ENCODE measurements at regions not wholly inside any gene's neighbourhood (a gene's known extent, or its start where the extent isn't known, plus 50 kb on each side); places are given as distances from the start of the nearest gene placed in this dataset.
"Not testable (repeated sequence)": the region's sequence is repeated elsewhere in the genome, so short reads cannot be mapped to it uniquely, and the experiment has no call there.

DNA sequence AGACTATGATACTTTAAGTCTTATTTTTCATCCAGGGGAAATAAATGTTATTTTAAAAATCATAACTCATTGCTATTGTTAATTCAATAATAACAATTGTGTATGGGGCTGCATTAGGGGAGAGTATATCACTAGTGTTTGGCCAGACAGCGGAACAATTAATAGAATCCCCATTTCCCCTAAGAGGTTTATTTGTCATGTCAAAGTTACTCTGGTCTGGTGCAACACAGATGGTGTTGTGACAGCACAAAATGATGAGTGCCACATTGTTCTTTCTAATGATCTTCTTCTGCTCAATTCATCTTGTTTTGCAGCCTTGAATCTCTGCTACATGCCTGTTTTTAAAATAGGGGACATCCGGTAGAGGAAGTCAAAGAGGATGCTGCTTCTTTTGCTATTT is 351.6 kb downstream of the NSUN3 start:
- no peak for DNase-seq

DNA sequence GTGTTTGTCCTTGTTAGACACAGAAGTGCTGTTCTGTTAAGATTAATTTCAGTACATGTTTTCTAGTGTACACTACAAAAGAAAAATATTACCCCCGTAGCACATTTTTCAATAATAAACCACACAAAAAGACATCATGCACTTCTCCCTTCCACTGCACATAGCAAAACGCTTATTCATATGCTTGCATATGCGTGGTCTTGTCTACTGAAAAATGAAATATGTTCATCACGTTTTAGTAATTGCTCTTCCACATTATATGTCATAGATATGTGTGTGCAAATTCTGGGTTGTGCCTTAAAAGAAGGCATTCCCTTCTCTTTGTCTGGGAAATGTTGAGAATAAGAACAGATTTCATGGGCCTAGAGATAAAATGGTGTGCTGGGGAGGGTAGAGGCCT is 353.9 kb downstream of the NSUN3 start:
- no peak for DNase-seq

DNA sequence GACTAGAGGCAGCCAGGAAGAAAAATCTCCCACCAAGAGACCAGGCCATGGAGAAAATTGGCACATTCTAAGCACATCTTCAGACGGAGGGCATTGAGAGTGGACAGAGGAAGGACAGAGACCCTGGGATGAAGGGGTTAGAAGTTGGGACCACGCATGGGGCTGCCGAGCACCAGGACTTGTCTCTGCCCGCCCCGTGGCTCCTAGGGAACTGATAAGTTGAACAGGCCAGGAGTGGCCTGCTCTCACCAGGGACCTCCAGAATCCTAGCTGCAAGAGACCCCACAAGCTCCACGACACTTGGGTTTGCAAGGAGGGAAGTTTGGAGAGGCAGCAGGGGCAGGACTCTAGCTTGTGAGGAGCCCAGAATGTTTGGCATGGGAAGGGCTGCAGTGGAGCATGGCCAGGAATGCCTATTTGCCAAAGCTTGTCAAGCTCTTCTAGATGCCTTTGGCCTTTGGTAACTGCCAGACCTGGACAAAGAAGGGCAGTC is 355.1 kb downstream of the NSUN3 start:
- no peak for DNase-seq

- no peak for DNase-seq
Observed at GRCh38 chr3:94420931-94421330, 358.1 kb downstream of the NSUN3 start.

DNA sequence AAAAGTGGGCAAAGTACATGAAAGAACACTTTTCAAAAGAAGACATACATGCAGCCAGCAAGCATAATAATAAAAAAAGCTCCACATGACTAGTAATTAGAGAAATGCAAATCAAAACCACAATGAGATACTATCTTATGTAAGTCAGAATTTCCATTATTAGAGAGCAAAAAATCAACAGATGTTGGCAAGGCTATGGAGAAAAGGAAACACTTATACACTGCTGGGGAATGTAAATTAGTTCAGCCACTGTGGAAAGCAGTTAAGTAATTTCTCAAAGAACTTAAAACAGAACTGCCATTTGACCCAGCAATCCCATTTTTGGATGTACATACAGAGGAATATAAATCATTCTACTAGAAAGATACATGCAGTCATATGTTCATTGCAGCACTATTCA is 360.7 kb downstream of the NSUN3 start:
- DNase-seq = no peak

DNA sequence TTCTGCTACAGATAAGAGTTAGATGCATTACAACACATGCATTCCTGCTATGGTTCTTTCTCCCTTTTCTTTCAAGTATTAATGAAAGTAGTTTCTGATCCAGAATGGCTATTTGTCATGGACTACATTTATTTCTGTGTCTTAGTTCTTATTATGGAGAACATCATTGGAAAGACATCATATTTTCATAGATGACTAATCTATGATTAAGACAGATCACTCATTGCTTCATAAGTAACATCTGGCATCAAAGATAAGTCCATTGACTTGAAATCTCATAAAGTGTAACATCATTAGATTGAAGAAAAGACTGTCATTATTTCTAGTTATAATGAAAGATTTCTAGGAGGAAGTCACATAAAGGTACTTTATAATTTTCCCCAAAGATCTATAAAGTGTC is 366.7 kb downstream of the NSUN3 start:
- no peak for DNase-seq

DNA sequence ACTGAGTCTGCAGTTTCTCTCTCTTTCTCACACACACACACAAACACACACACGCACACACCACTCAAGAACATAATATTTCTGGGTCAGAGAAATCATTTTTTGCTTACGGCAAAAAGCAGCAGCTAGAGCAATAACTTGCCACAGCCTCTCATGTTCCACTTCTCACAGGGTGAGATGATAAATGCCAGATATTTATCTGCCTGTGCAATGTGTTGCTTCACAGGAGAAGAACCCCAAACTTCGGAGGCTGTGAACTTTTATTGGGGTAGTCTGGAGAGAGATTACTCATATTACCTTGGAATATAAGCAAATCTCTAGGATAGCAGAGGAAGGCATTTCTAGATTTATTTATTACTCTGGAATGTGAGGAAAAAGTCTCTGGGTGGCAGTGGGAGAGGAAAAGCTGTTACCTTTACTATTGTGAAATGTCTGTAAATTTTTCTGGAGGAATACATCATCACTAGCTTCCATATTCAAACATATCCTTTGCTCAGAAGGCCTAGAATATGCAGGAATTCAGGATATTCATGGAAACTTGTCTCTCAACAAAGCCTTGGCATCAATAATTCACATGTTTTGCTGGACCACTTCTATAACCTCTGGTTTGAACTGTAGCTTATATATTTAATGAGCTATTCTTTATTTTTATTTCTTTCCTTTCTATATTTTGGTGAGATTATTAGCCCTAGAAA is 369.2 kb downstream of the NSUN3 start:
- DNase-seq = no peak

- DNase-seq = no peak
Observed at GRCh38 chr3:94433811-94434210, 370.9 kb downstream of the NSUN3 start.

- no peak for DNase-seq
Observed at GRCh38 chr3:94440767-94441493, 378.1 kb downstream of the NSUN3 start.

DNA sequence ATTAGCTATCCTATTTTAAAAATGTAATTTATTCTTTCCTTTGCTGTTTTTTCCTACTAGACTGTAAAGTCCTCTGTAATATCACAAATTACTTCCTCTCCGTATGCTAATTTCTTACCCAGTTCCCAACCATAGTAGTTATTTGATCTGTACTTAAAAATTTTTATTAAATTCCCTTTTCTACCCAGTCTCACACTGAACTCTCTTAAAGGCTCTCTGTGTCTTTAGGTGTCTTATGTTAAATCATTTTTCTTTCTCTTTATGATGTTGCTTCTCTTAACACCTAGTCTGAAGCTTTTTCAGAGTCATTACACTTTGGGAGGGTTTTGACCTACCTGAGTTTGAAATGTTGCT is 378.6 kb downstream of the NSUN3 start:
- DNase-seq = no peak

GRCh38 chr3:94453864-94454263 is 391.0 kb downstream of the NSUN3 start:
- DNase-seq = no peak

DNA sequence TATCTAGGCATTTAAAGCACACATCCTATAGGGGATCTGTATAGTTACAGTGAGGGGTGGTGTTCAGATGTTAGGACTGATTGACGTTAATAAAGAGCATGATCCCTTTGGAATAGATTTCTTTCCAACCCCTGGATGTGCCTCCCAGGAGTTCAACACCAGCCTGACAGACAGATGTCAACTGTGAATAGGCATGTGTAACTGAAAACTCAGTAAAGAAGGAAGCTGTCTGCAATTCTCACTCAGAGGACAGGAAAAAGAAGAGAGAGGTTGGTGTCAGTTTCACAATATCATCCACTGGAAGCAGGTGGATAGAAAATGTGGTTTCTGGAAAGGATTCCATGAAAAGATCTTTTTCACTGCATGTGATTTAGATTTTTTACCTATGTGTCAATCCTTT is 396.3 kb downstream of the NSUN3 start:
- no peak for DNase-seq

DNA sequence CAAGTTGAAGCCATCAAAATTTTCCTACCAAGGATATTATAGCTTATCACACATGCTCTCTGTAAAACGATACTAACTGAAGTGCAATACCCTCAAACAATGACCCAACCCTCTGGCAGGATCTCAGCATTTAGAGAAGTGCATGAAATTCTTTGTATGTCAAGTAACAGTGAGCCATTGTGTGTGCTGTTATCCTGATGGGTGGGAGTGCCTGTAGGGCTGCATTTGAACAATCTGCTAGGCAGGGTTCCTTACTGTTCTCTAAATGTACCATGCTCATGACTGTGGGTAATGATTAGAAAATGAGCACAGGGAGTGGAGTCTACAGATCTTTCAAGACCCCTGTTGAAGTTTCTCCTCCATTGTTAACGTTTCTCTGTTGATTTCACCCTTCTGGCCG is 398.1 kb downstream of the NSUN3 start:
- no peak for DNase-seq

DNA sequence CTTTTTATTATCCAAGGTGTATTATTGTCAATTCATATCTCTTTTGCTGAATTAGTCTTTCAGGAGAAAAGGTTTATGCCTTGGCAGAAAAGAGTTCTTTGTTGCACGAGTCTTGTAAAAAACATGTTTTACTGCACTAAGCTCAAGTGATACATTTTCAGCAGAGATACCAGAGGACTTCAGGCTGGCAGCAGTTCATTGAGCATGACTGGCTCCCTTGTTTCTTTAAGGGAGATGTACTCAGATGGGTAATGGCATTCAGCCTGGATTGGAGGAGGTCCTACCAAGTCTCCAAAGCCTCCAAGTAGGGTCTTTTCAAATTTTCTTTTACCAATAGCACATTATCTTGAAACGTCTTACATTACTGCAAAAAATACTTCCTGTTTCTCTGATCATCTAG is 400.1 kb downstream of the NSUN3 start:
- DNase-seq = no peak

DNA sequence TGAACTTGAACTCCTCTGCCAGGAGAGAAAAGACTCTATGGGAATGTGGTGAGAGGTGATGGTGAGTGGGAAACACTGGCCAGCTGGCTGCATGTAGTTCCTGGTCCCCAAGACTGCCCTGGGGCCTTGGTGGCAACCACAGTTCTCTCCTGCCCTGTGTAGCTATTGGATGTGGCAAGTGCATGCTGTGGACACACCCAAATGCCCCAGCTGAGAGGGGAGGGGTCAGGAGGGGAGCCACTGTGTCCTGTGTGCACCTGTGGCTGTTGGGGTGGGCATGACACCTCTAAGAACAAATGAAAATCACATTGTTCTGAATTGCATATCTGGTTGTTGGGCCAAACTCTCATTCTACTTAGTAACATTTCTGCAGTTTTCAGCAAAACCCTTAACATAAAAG is 409.6 kb downstream of the NSUN3 start:
- no peak for DNase-seq

GRCh38 chr3:94481226-94481898 is 418.5 kb downstream of the NSUN3 start:
- no peak for DNase-seq

DNA sequence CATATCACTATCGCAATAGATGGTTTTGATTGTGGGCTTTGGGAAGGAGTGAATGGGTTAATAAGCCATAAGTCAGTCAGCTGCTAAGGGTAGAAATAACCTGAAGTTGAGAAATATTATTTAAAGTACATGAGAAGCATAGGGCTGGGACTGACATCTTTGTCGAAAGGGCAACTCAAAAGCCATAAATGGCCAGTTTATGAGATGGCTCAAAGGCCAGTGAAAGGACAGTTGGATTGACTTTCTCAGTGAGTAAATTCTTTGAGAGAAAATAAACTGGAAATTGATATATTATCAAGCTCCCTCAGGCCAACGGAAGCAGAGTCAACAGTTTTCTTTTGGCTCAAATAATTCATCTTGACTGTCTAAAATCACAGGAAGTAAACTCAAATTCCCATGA is 419.8 kb downstream of the NSUN3 start:
- no peak for DNase-seq

- no peak for DNase-seq
Observed at GRCh38 chr3:94483403-94483802, 420.5 kb downstream of the NSUN3 start.

DNA sequence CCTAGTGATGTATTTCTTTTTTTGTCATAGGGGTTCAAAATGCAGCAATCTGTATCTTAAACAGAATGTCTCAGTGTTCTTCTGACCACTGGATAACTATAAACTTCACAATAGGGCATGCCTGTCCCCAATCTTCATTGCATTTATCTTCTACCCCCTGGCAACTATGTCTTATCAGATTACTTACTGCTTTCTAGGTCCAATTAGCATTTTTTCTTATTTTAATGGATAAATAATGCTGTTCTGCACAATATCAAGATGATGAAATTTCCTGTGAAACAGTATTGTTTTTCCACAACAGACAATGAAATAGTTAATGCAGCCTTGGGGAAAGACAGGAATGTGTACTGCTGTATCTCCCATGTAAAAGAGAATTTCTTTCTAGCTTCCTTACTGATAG is 432.1 kb downstream of the NSUN3 start:
- no peak for DNase-seq

DNA sequence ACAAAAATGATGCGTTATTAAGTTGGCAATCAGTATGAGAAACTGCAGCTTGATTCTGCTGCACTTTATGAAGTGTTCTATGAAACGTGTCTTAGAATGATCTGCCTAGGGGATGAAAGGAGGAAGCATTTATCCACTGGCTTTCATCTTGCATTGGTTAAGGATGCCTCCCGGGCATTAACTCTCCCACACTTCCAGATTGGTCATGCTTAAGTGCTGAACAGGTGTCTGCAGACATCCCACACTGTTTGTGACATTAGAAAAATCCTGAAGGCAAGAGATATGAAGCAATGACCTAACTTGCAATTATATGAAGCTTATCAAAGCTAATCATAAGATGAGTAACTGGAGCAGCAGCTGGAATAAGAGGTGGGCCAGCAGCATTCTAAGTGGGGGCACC is 437.3 kb downstream of the NSUN3 start:
- no peak for DNase-seq

- DNase-seq = not testable (repeated sequence)
Observed at GRCh38 chr3:94507354-94507753, 444.5 kb downstream of the NSUN3 start.

DNA sequence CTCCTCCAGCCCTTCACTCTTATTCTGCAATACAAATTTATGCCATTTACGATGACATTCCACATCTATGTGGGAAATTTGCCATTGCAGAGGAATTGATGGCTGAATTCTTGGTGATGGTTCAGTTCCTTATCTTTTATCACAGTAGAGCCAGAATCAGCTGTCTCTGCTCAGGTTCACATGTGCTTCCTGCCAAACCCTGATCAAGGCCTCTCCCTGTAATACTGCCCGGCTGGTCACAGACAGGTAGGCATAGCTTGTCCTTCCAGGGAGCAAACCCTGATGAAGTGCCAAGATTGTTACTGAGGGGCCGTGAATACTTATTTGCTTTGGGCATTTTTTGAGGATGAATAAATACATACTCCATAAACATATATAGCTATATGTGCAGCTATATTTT is 450.0 kb downstream of the NSUN3 start:
- no peak for DNase-seq

DNA sequence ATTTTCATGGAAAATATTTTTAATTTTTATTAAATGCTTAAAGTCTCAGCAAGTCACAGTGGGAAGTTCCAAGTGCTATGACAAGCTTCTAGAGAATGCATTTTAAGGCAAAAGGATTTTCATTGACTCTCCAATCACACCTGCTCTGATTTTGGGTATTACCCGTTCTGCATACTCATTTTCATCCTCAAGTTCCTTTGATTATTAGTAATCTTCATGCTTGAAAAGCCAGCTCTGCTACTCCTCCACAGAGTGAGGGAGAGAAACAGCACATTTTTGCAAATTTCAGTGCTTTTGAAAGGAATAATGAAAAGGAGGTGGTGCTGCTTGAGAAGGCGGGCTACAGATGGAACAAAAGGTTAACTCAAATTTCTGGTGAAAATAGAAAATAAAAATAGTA is 450.7 kb downstream of the NSUN3 start:
- no peak for DNase-seq

DNA sequence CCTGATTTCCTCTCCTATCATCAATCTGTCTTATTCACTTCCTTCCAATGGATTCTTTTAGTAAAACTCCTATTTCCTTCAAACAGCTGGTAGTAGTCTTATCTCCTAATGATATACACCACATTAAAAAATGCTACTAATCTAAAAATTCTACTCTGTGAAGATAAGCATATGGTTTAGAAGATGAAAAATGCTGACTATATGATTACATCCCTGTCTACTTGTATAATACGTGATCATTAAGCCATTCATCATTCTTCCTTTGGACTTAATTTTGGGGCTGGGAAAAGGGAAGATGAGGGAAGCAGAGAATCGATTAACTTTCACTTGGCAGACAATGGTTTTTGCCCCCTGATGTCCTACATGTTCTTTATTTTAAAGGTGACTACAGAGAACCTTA is 453.1 kb downstream of the NSUN3 start:
- DNase-seq = no peak
